ENCODE measurements at regions not wholly inside any gene's neighbourhood (a gene's known extent, or its start where the extent isn't known, plus 50 kb on each side); places are given as distances from the start of the nearest gene placed in this dataset.

DNA sequence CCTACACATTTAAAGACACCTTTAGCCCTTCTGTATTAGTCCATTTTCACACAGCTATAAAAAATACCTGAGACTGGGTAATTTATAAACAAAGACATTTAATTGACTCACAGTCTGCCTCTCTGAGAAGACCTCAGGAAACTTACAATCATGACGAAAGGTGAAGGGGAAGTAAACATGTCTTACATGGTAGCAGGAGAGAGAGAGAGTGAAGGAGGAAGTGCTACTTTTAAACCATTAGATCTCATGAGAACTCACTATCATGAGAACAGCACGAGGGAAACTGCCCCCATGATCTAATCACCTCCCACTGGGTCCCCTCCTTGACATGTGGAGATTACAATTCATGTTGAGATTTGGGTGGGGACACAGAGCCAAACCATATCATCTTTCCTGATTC lies 946.6 kb downstream of the SLC4A3 start:
- no peak for DNase-seq (ENCODE audit: low read depth)
- H3K4me3 ChIP-seq (ENCODE audit: low read depth, low read length), result no peak overlapping the region
- TF ChIP-seq, protein P1, sequence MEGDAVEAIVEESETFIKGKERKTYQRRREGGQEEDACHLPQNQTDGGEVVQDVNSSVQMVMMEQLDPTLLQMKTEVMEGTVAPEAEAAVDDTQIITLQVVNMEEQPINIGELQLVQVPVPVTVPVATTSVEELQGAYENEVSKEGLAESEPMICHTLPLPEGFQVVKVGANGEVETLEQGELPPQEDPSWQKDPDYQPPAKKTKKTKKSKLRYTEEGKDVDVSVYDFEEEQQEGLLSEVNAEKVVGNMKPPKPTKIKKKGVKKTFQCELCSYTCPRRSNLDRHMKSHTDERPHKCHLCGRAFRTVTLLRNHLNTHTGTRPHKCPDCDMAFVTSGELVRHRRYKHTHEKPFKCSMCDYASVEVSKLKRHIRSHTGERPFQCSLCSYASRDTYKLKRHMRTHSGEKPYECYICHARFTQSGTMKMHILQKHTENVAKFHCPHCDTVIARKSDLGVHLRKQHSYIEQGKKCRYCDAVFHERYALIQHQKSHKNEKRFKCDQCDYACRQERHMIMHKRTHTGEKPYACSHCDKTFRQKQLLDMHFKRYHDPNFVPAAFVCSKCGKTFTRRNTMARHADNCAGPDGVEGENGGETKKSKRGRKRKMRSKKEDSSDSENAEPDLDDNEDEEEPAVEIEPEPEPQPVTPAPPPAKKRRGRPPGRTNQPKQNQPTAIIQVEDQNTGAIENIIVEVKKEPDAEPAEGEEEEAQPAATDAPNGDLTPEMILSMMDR (conservative IDR thresholded peaks at IDR 0.05; ENCODE audit: low read depth, low read length), result no peak

DNA sequence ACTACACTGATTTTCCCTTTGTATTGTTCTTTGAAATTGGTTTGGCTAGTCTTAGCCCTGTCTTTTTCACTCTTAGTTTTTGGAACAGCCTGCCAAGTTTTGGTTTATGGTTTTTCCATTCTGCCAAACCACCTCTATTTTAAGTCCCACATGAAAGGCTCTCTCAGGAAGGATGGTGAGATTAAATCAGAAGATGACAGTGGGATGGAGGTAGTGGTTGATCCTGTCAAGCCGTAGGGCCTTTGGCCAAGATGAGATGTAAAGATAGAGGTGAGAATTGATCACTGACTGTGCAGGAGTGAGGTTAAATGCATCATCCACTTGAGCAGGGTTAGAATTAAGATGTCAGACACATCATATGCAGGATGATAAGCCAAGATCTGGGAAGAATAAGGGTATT lies 948.5 kb downstream of the SLC4A3 start:
- TF ChIP-seq, protein P1 (conservative IDR thresholded peaks at IDR 0.05; ENCODE audit: low read depth, low read length), result no peak
- H3K4me3 ChIP-seq (ENCODE audit: low read depth, low read length), result no peak overlapping the region
- DNase-seq (ENCODE audit: low read depth), result no peak

DNA sequence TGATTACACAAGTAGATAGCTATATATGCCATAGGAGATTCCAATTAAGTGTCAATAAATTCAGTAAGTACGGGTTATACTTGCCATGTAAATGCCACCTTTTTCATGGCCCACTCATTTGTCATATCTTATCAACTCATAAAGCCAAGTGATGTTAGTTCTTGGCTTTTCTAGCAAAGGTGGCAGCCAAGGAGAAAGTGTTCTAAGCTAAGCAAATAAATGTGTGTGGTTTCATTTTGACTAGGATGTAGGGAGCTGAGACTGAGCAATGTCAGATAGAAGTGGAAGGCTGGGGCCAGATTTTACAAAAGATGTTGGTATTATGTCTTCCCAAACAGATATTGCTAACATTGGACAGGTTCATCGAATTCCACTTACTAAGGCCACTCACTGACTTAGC lies 952.0 kb downstream of the SLC4A3 start:
- TF ChIP-seq, protein P1 (conservative IDR thresholded peaks at IDR 0.05; ENCODE audit: low read depth, low read length), result no peak
- H3K4me3 ChIP-seq (ENCODE audit: low read depth, low read length), result no peak overlapping the region
- no peak for DNase-seq (ENCODE audit: low read depth)

GRCh38 chr2:220580113-220580512 lies 952.7 kb downstream of the SLC4A3 start:
- no peak for DNase-seq (ENCODE audit: low read depth)
- H3K4me3 ChIP-seq (ENCODE audit: low read depth, low read length), result no peak overlapping the region
- TF ChIP-seq, protein P1 (conservative IDR thresholded peaks at IDR 0.05; ENCODE audit: low read depth, low read length), result no peak

GRCh38 chr2:220583725-220584124 lies 956.3 kb downstream of the SLC4A3 start:
- H3K4me3 ChIP-seq (ENCODE audit: low read depth, low read length), result no peak overlapping the region
- DNase-seq (ENCODE audit: low read depth), result peak; percentile 10
- TF ChIP-seq, protein P1 (conservative IDR thresholded peaks at IDR 0.05; ENCODE audit: low read depth, low read length), result no peak

GRCh38 chr2:220585241-220585640 lies 957.8 kb downstream of the SLC4A3 start:
- DNase-seq (ENCODE audit: low read depth), result peak; percentile 7
- TF ChIP-seq, protein P1 (conservative IDR thresholded peaks at IDR 0.05; ENCODE audit: low read depth, low read length), result no peak
- H3K4me3 ChIP-seq (ENCODE audit: low read depth, low read length), result no peak overlapping the region

DNA sequence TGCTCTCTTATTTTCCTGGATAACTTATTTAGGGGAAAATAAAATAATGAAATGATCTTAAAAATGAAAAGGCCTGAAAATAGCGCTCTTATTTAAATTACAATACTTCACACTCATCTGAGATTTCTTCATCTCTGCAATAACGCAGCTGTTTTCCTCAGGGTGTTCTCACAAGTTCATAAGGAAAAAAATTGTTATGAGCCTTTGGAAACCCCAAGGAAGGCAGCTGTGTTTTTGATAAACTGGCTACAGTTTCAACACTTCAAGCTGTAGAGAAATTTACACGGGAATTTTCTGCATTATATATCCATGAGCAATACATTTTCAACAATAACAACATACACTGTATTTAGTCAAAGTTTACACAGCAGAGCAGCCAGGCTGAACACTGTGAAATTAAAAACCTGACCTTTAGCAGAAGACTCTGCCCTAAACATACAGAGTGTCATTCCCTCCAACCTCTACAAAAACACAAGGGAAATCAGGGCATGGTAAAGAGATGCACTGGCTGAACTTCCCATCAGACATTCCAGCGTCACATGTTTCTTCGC lies 959.6 kb downstream of the SLC4A3 start:
- TF ChIP-seq, protein P1 (conservative IDR thresholded peaks at IDR 0.05; ENCODE audit: low read depth, low read length), result no peak
- DNase-seq (ENCODE audit: low read depth), result peak; percentile 71
- H3K4me3 ChIP-seq (ENCODE audit: low read depth, low read length), result no peak overlapping the region

All from choroid plexus epithelial cell (primary cell).